ACC112 (cell line): ENCODE measurements at regions not wholly inside any gene's neighbourhood (a gene's known extent, or its start where the extent isn't known, plus 50 kb on each side); places are given as distances from the start of the nearest gene placed in this dataset.

Experiments used
- H2AFZ ChIP-seq: fragments of 200-600 bp; sonication (generic); one replicate; pipeline ENCODE4 v1.6.0; 2017; ENCODE audit warnings: antibody characterized with exemption, low read length; ENCODE audit not compliant: unreplicated experiment
- H3K27ac ChIP-seq: fragments of 200-600 bp; sonication (generic); 2 replicates; pipeline ENCODE4 v1.5.1; 2014; ENCODE audit warnings: low read depth, mild to moderate bottlenecking, antibody characterized with exemption, low read length, moderate library complexity
- H3K27me3 ChIP-seq: fragments of 200-600 bp; sonication (generic); 2 replicates; pipeline ENCODE4 v1.6.1; 2014; ENCODE audit warnings: mild to moderate bottlenecking, antibody characterized with exemption, low read length, moderate library complexity, mixed read lengths; ENCODE audit not compliant: insufficient read depth
- H3K36me3 ChIP-seq: fragments of 200-600 bp; sonication (generic); 2 replicates; pipeline ENCODE4 v1.6.1; 2016; ENCODE audit warnings: mild to moderate bottlenecking, antibody characterized with exemption, low read length, moderate library complexity, mixed read lengths; ENCODE audit not compliant: insufficient read depth
- H3K4me1 ChIP-seq: fragments of 200-600 bp; sonication (generic); one replicate; pipeline ENCODE4 v1.6.1; 2016; ENCODE audit warnings: low read length, mixed read lengths; ENCODE audit not compliant: insufficient read depth, unreplicated experiment, control insufficient read depth
- H3K4me3 ChIP-seq: fragments of 200-600 bp; sonication (generic); 2 replicates; pipeline ENCODE4 v1.5.1; 2014; ENCODE audit warnings: mild to moderate bottlenecking, low read depth, low read length
- H3K79me2 ChIP-seq: fragments of 200-600 bp; sonication (generic); one replicate; pipeline ENCODE4 v1.6.0; 2016; ENCODE audit warnings: low read length; ENCODE audit not compliant: control insufficient read depth, unreplicated experiment, insufficient read depth

DNA sequence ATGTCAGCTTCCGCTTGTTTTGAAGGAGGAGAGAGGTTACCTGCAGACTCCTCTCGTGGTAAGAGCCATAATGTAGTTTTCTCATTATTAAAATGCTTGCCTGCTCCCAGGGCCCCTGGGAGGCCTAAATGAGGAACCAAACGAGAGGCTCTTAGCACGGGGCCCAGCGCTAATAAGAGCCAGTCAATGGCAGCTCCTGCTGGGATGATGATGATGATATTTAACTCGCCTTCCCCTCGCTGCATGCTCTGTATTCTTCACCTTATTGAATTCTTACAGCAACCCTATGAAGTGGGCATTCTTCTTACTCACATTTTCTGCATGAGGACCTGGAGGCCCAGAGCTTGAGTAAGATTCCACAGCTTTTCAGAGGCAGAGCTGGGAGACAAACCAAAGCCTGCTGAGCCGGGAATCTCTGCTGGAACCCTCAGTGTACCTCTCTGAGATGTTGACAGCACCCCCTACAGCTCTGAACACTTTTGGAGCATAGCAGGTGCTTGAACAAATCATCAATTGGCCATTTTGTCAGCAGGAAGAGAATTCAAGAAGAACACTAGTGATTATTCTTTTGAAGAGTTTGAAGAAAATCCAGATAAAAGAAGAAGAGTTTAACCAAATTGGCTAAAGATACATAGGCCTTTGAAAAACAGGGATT is 93.1 kb upstream of the HABP2 start:
- Histone ChIP-seq H3K4me1 (no peaks in the 10 kb centered on the region), H3K36me3 (no peaks in the 10 kb centered on the region), H2AFZ (no peak overlapping the region), H3K79me2 (no peaks in the 10 kb centered on the region), H3K27me3 (peaks cover 76% of the 10 kb centered on the region), H3K27ac (no peak overlapping the region), H3K4me3 (no peak overlapping the region)

DNA sequence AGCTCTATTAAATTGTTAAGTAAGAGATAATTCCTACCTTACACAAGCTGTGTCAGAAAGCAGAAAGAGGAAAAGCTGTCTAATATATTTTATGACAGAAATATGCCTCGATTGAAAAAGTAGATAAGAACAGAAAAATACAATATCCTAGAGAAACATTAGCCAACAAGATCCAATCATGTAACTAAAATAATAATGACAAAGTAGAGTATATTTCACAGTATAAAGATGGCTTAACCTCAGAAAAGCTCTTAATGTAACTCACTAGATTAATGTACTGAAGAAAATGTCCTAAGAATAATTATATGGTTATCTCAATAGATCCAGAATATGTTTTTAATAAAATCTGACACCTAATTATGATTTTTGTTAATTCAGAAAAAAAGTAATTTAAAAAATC is 89.8 kb upstream of the HABP2 start:
- no peaks in the 10 kb centered on the region for H3K36me3 ChIP-seq
- no peaks in the 10 kb centered on the region for H3K4me1 ChIP-seq
- no peaks in the 10 kb centered on the region for H3K79me2 ChIP-seq
- no peak overlapping the region for H2AFZ ChIP-seq
- no peak overlapping the region for H3K27ac ChIP-seq
- peaks cover 77% of the 10 kb centered on the region for H3K27me3 ChIP-seq
- H3K4me3 ChIP-seq, result no peak overlapping the region

DNA sequence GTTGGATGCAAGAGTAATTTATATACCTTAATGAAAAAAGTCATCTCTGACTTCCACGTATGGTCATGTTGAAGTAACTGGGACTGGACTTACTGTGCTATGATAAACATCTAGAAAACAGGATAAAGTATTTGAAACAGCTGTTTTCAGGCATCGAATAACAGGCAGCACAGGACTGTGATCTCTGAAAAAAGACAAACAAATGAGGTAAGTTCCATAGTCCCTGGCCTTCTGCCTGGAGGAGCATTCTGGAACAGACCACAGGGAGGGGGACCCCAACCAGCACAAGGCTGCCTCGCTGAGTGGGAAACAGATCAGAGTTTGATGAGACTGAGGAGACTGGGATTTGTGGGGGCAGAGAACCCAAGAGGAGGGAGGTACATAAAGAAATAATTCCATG is 89.1 kb upstream of the HABP2 start:
- Histone ChIP-seq H3K27ac (no peak overlapping the region), H3K4me3 (no peak overlapping the region), H2AFZ (no peak overlapping the region), H3K4me1 (no peaks in the 10 kb centered on the region), H3K79me2 (no peaks in the 10 kb centered on the region), H3K27me3 (peaks cover 70% of the 10 kb centered on the region), H3K36me3 (no peaks in the 10 kb centered on the region)

DNA sequence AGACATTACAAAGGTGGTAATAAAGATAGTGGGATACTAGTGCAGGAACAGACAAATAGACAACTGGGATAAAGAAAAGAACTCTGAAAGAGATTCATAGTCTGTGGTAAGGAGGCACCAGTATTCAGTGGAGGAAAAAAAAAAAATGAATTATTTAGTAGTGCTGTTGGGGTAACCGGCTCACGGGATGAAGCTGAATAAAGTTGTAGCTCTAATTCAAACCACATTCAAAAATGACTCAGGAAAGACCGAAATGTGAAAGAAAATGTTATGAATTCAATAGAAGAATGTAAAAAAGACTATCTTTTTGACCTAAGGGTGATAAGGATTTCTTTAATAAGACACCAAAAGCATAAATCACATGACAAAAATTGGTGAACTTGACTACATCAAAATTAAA is 83.1 kb upstream of the HABP2 start:
- H3K36me3 ChIP-seq, result no peaks in the 10 kb centered on the region
- no peaks in the 10 kb centered on the region for H3K79me2 ChIP-seq
- H3K4me1 ChIP-seq, result no peaks in the 10 kb centered on the region
- H3K27me3 ChIP-seq, result peaks cover 31% of the 10 kb centered on the region
- no peak overlapping the region for H3K27ac ChIP-seq
- H2AFZ ChIP-seq, result no peak overlapping the region
- no peak overlapping the region for H3K4me3 ChIP-seq

DNA sequence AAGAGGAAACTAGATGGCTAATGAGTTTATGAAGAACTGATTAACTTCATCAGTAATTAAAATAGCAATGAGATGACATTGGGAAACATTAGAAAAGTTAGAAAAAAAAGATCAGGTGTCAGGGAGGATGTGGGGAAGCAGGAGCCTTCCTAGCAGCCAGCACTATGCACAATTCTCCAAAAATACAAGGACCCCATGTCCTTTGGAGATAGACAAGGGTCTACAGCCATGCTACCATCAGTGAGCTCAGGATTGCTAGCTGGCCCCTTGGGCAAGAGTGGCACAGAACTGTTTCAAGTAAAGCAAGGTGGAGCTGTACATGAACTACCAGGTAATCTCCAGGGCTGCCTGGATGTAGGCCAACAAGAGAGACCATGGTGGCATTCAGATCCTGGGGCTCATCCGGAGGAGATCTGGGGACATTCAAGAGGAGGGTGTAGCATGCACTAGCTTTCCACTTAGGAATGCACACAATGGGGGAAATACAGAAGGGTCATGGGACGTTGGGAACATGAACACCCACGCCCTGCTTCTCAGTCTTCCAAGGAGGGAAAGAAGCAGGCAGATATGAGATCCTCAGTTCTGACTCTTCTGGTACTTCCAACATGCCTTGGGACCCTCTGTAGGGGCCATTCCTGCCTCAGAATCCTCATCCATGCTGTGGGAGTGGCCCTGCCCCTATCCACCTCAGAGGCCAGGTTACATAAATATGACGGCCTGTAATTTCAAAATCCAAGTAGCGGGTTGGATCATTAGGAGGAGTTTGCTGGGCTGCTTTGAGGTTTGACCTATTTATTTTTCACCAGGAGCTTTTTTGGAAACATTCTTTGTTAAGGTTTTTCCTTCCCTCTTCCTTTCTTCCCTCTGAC is 82.2 kb upstream of the HABP2 start:
- H3K27ac ChIP-seq, result no peak overlapping the region
- H3K4me1 ChIP-seq, result no peaks in the 10 kb centered on the region
- H3K36me3 ChIP-seq, result no peaks in the 10 kb centered on the region
- H2AFZ ChIP-seq, result no peak overlapping the region
- no peak overlapping the region for H3K4me3 ChIP-seq
- peaks cover 36% of the 10 kb centered on the region for H3K27me3 ChIP-seq
- H3K79me2 ChIP-seq, result no peaks in the 10 kb centered on the region

DNA sequence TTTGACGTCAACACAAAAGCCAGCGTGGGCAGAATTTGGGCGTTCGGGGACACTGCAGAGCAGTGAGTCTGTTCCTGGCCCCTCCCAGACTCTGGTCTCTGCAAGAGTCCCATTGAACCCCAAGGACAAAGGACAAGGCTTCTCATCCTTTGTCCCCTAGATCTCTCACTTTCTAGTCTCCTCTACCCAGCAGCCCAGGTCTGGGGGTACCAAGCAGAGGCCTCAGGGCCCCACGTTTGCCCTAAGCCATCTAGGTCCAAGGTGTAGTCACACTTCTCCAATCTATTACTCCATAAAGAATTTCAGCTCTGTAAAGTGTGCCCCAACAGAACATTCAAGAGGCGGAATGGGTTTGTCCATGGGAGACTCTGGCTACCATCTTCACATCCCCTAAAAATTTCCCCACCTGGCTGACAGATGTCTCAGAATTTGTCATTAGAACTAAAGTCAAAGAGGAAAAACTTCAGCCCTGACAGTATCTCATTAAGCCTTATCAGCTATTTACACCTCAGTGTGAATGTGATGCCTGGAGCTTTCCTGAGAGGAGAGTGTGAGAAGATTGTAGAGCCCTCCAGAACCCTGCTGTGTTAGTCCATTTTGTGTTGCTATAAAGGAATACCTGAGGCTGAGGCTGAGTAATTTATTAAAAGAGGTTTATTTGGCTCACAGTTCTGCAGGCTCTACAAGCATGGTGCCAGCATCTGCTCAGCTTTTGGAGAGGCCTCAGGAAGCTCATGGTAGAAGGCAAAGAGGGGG is 81.4 kb upstream of the HABP2 start:
- no peak overlapping the region for H3K27ac ChIP-seq
- H3K27me3 ChIP-seq, result peaks cover 45% of the 10 kb centered on the region
- H3K79me2 ChIP-seq, result no peaks in the 10 kb centered on the region
- H2AFZ ChIP-seq, result no peak overlapping the region
- H3K4me1 ChIP-seq, result no peaks in the 10 kb centered on the region
- no peak overlapping the region for H3K4me3 ChIP-seq
- H3K36me3 ChIP-seq, result no peaks in the 10 kb centered on the region

DNA sequence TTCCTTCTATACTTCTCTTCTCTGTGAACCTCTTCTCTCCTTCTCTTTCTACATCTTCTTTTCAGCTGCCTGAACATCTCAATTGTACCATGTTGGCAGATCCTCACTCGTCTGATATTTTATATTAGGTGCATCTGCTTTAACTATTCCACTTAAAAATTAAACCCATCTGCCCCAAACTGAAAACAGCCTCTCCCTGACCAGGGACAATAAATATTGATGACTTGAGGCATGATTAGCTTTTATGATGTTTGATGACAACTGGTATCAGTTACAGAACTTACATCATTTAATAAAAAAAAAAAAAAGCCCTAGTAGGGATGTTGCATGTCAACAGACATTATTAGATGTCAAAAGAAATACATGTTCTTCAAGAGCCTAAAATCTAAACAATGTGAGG is 79.8 kb upstream of the HABP2 start:
- H2AFZ ChIP-seq, result no peak overlapping the region
- no peak overlapping the region for H3K4me3 ChIP-seq
- peaks cover 52% of the 10 kb centered on the region for H3K27me3 ChIP-seq
- H3K27ac ChIP-seq, result no peak overlapping the region
- no peaks in the 10 kb centered on the region for H3K79me2 ChIP-seq
- no peaks in the 10 kb centered on the region for H3K4me1 ChIP-seq
- H3K36me3 ChIP-seq, result no peaks in the 10 kb centered on the region

DNA sequence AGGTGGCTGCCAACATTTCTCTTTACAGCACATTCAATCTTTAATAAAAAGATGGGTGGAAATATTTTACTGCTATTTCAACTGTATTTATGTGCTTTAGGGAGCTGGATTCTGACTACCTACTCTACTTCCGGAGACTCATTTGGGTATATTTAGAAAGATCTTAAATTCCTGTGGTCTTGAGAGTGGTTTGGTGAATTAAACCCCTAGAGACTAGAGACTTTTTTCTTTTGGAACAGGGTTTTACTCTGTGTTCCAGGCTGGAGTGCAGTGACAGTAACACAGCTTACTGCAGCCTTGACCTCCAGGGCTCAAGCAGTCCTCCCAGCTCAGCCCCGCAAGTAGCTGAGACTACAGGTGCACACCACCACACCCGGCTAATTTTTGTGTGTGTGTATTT is 79.0 kb upstream of the HABP2 start:
- no peaks in the 10 kb centered on the region for H3K36me3 ChIP-seq
- H2AFZ ChIP-seq, result no peak overlapping the region
- no peaks in the 10 kb centered on the region for H3K4me1 ChIP-seq
- no peaks in the 10 kb centered on the region for H3K79me2 ChIP-seq
- H3K27me3 ChIP-seq, result peaks cover 57% of the 10 kb centered on the region
- H3K27ac ChIP-seq, result no peak overlapping the region
- H3K4me3 ChIP-seq, result no peak overlapping the region

DNA sequence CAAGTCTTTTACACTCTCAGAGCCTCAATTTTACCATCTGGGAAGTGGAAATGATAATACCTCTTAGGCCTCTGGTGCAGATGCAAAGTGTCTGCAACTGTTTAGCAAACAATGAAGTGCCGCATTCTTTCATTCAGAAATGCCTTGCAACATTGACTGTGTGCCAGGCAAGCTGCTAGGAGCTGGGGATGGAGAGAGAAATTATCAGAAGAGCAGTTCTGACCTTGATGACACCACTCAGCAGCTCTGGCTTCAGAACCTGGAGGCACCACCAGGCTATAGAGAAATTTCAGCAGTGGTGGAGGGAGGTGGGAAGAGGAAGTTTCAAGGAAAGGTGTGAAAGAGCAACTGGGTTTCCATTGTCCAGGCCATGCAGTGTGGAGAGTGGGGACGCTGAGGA is 78.1 kb upstream of the HABP2 start:
- H3K27ac ChIP-seq, result no peak overlapping the region
- H3K4me3 ChIP-seq, result no peak overlapping the region
- no peak overlapping the region for H2AFZ ChIP-seq
- no peaks in the 10 kb centered on the region for H3K4me1 ChIP-seq
- H3K79me2 ChIP-seq, result no peaks in the 10 kb centered on the region
- peaks cover 57% of the 10 kb centered on the region for H3K27me3 ChIP-seq
- no peaks in the 10 kb centered on the region for H3K36me3 ChIP-seq

DNA sequence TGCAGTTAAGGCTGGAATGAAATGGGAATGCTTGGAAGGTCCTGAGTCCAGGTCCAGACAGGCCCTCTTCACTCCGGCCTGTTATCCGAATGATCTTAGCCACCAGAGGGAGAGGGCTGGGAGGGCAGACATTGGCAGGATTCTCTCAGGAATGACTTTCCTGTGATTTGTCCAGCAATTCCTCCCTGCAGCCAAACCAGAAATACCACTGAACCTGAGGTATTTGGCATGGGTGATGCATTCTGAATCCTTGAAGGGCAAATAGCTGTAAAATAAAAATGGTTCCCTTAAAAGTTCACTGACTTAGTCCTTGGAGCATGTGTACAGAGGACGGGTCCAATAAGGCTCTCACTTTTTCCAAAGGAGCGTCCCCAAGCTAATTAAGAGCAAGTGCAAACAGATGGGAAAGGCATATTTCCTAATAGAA is 77.5 kb upstream of the HABP2 start:
- Histone ChIP-seq H2AFZ (no peak overlapping the region), H3K4me3 (no peak overlapping the region), H3K27me3 (peaks cover 55% of the 10 kb centered on the region), H3K4me1 (no peaks in the 10 kb centered on the region), H3K27ac (no peak overlapping the region), H3K36me3 (no peaks in the 10 kb centered on the region), H3K79me2 (no peaks in the 10 kb centered on the region)
